WI38 (cell line): ENCODE measurements at regions not wholly inside any gene's neighbourhood (a gene's known extent, or its start where the extent isn't known, plus 50 kb on each side); places are given as distances from the start of the nearest gene placed in this dataset.

Source experiments
- H3K4me3 ChIP-seq: 2 replicates; pipeline ENCODE4 v1.5.1; 2011; ENCODE audit warnings: low read depth, mild to moderate bottlenecking, control low read depth, low read length
- CTCF ChIP-seq: IDR thresholded peaks from 2 replicates; pipeline ENCODE4 v1.5.1; 2012; ENCODE audit warnings: low read depth, mild to moderate bottlenecking, control low read depth, low read length

GRCh38 chr4:181158971-181159370 is 1084.2 kb upstream of the TENM3 start:
- no peak for TF ChIP-seq CTCF
- H3K4me3 ChIP-seq = no peak overlapping the region

DNA sequence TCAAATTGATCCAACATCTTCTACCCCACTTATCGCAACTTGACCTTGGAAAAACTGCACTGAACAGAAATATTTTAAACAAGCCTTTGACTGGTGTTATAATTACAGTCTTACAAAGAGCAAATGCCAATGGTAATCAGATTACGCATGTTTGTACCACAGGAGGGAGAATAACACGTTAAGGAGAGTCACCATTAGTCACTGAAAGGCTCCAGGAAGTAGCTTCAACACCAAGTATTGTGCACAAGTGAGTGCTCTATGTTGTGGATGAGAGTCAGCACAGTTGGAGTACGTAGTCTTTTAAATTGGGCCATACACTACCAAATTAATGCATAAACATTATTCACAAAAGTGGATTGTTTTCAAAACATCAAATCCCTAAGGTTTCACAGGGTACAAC is 1081.5 kb upstream of the TENM3 start:
- H3K4me3 ChIP-seq = no peak overlapping the region
- no peak for TF ChIP-seq CTCF

DNA sequence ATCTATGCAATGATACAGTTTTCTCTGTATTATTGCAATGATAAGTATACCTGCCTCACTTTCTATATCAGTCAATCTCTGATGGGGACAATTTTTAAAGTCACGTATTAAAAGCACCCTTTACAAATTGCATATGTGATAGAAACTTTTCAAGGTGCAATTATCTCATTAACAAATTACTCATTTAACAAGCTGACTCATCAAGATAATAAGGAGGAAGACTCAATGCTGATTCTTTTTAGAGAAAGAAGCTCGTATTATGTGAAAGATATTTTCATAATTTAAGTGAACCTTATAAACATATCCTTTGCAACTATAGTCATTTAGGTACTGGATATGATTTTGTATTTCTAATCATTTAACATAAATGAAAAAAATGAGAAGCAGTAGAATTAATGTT is 1080.9 kb upstream of the TENM3 start:
- no peak overlapping the region for H3K4me3 ChIP-seq

GRCh38 chr4:181162676-181163075 is 1080.5 kb upstream of the TENM3 start:
- no peak overlapping the region for H3K4me3 ChIP-seq
- no peak for TF ChIP-seq CTCF

More for the DNA sequence above, 1080.9 kb upstream of the TENM3 start:
- TF ChIP-seq CTCF = no peak

DNA sequence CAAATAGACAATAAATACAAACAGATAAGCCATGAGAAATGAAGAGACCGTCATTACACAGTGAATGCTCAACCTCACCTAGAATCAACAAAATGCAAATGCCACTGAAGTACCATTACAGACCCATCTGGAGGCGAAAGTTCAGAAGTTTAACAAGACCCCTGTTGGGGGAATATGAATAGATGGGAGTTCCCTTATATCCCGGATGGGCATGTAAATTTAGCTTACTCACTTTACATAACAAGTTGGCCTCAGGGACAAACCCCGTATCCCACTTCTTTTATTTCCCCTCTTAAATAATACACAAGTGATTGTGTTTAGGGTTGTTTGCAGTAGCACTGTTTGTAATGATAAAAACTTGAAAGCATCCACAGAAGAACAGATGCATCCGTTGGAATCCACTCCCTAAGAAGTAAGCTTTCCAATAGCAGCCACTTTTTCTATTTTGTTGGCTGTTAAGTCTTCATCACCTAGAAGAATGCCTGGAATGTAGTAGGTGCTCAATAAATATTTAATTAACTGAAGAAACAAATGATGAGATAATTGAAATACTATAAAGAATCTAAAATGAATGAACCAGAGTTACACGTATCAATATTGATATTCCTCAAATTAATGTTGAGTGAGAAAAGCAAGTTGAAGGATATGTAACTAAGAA is 1076.3 kb upstream of the TENM3 start:
- TF ChIP-seq CTCF = no peak
- H3K4me3 ChIP-seq = no peak overlapping the region

GRCh38 chr4:181168011-181168805 is 1075.0 kb upstream of the TENM3 start:
- H3K4me3 ChIP-seq = no peak overlapping the region
- no peak for TF ChIP-seq CTCF

DNA sequence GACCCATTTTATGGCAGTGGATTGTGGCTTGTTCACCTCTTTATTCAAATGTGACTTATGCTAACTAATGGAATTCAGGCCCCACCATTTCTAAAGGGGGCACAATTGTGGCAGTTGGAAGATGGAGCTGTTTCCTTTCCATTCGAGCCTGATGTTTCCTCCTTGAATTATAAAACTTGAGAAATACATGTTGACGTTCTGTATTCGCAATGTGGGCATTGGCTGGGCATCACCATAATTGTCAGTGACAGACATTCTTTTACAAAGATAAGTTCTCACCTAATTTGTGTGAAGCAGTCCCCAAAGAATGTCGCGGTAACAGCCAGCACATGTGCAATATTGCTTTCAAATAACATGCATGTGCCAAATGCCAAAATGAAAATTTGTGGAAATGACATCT is 1070.2 kb upstream of the TENM3 start:
- H3K4me3 ChIP-seq = no peak overlapping the region
- TF ChIP-seq CTCF = no peak
